ENCODE measurements at regions not wholly inside any gene's neighbourhood (a gene's known extent, or its start where the extent isn't known, plus 50 kb on each side); places are given as distances from the start of the nearest gene placed in this dataset.
"Not testable (repeated sequence)": the region's sequence is repeated elsewhere in the genome, so short reads cannot be mapped to it uniquely, and the experiment has no call there.

DNA sequence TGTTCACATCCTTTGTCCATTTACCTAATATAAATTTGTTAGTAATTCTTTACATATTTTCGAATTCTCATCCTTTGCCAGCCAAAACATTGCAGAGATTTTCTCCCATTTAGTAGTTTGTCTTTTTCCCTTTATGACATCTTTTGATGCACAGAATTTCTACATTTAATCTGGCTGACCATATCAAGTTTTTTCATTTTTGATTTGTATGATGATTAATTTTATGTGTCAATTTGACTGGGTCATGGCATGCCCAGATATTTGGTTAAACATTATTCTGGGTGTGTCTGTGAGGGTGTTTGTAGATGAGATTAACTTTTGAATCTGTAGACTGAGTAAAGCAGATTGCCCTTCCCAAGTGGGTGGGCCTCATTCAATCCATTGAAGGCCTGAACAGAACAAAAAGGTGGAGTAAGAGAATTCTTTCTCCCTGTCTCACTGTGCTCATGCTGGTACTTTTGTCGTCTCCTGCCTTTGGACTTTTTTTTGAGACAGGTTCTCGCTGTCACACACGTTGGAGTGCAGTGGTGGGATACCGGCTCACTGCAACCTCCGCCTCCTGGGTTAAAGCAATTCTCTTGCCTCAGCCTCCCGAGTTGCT lies 72.1 kb upstream of the EPB41L1 start:
- H3K27ac ChIP-seq = no peak overlapping the region
- TF ChIP-seq, protein P1, sequence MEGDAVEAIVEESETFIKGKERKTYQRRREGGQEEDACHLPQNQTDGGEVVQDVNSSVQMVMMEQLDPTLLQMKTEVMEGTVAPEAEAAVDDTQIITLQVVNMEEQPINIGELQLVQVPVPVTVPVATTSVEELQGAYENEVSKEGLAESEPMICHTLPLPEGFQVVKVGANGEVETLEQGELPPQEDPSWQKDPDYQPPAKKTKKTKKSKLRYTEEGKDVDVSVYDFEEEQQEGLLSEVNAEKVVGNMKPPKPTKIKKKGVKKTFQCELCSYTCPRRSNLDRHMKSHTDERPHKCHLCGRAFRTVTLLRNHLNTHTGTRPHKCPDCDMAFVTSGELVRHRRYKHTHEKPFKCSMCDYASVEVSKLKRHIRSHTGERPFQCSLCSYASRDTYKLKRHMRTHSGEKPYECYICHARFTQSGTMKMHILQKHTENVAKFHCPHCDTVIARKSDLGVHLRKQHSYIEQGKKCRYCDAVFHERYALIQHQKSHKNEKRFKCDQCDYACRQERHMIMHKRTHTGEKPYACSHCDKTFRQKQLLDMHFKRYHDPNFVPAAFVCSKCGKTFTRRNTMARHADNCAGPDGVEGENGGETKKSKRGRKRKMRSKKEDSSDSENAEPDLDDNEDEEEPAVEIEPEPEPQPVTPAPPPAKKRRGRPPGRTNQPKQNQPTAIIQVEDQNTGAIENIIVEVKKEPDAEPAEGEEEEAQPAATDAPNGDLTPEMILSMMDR (conservative IDR thresholded peaks at IDR 0.05) = no peak

DNA sequence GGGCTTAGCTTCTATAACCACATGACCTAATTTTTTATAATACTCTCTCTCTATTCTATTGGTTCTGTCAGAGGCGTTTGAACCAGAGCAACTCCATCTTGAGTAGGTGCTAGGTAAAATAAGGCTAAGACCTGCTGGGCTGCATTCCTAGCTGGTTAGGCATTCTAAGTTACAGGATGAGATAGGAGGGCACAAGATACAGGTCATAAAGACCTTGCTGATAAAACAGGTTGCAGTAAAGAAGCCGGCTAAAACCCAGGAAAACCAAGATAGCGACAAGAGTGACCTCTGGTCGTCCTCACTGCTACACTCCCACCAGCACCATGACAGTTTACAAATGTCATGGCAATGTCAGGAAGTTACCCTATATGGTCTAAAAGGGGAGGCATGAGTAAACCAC lies 71.3 kb upstream of the EPB41L1 start:
- not testable (repeated sequence) for H3K27ac ChIP-seq

DNA sequence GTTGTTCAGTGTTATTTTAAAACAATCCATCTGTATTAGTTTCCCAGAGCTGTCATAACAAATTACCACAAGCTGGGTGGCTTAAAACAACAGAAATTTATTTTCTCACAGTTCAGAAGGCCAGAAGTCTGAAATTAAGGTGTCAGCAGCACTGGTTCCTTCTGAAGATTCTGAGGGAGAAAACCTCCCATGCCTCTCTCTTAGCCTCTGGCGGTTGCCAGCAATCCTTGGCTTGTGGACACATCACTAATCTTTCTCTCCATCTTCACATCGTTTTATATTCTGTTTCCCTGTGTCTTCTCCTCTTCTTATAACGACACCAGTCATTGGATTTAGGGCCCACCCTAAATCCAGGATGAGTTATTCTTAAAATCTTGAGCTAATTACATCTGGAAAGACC lies 70.2 kb upstream of the EPB41L1 start:
- TF ChIP-seq, protein P1 (conservative IDR thresholded peaks at IDR 0.05) = no peak
- H3K27ac ChIP-seq = no peak overlapping the region

GRCh38 chr20:36084897-36085613 lies 69.5 kb upstream of the EPB41L1 start:
- TF ChIP-seq, protein P1 (conservative IDR thresholded peaks at IDR 0.05) = no peak
- no peak overlapping the region for H3K27ac ChIP-seq

- H3K27ac ChIP-seq = no peak overlapping the region
- TF ChIP-seq, protein P1 (conservative IDR thresholded peaks at IDR 0.05) = no peak
These were observed 68.8 kb upstream of the EPB41L1 start for GRCh38 chr20:36085686-36086267.

DNA sequence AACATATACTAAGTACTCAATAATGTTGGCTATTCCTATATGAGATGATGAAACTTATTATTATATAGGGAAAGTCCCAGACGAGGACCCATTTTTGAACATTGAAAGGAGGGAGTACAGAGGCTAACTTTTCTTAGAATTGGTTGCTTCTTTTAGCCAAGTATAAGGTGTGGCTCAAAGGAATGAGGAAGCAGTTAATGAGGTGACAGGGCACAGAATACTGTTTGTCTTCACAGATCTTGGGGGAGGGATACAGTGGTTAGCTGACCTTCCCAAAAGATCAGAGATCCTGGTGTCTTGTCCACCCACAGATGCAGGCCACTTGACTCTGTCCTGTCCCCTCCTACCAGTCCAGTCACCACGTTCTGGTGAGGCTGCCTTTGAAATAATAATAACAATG lies 67.8 kb upstream of the EPB41L1 start:
- TF ChIP-seq, protein P1 (conservative IDR thresholded peaks at IDR 0.05) = no peak
- no peak overlapping the region for H3K27ac ChIP-seq

GRCh38 chr20:36090223-36090622 lies 64.3 kb upstream of the EPB41L1 start:
- no peak overlapping the region for H3K27ac ChIP-seq
- TF ChIP-seq, protein P1 (conservative IDR thresholded peaks at IDR 0.05) = no peak

Data from VCaP (cell line).